H9 (cell line): ENCODE measurements at regions not wholly inside any gene's neighbourhood (a gene's known extent, or its start where the extent isn't known, plus 50 kb on each side); places are given as distances from the start of the nearest gene placed in this dataset.

Experiments used
- DNase-seq: peaks from one replicate; pipeline ENCODE4 v3.0.0-alpha.2; 2017
- H2AFZ ChIP-seq: one replicate; pipeline ENCODE4 v1.6.1; 2013; ENCODE audit warnings: mild to moderate bottlenecking, low read length, control low read depth, moderate library complexity
- H2AK5ac ChIP-seq: 2 replicates; pipeline ENCODE4 v1.6.1; 2013; ENCODE audit warnings: low read length, control low read depth, mixed read lengths; ENCODE audit not compliant: insufficient read length
- H2BK120ac ChIP-seq: one replicate; pipeline ENCODE4 v1.6.1; 2013; ENCODE audit warnings: low read depth, mild to moderate bottlenecking, low read length, control low read depth, inconsistent platforms; ENCODE audit not compliant: poor library complexity, severe bottlenecking
- H2BK12ac ChIP-seq: 2 replicates; pipeline ENCODE4 v1.6.1; 2013; ENCODE audit warnings: low read length, control low read depth, mixed read lengths, low read depth; ENCODE audit not compliant: insufficient read length
- H2BK15ac ChIP-seq: 2 replicates; pipeline ENCODE4 v1.6.1; 2013; ENCODE audit warnings: low read depth, low read length, control low read depth
- H2BK20ac ChIP-seq: one replicate; pipeline ENCODE4 v1.6.1; 2013; ENCODE audit warnings: low read depth, mild to moderate bottlenecking, low read length, control low read depth, inconsistent platforms; ENCODE audit not compliant: poor library complexity, severe bottlenecking
- H2BK5ac ChIP-seq: 2 replicates; pipeline ENCODE4 v1.6.1; 2013; ENCODE audit warnings: low read length, control low read depth, mixed read lengths; ENCODE audit not compliant: insufficient read length
- H3K14ac ChIP-seq: 2 replicates; pipeline ENCODE4 v1.6.1; 2013; ENCODE audit warnings: low read length, control low read depth; ENCODE audit not compliant: insufficient read depth
- H3K18ac ChIP-seq: 2 replicates; pipeline ENCODE4 v1.6.1; 2013; ENCODE audit warnings: low read depth, mild to moderate bottlenecking, mixed read lengths, low read length, control low read depth; ENCODE audit not compliant: insufficient read length
- H3K23ac ChIP-seq: 2 replicates; pipeline ENCODE4 v1.6.1; 2013; ENCODE audit warnings: low read length, control low read depth, mixed read lengths, low read depth; ENCODE audit not compliant: insufficient read length
- H3K23me2 ChIP-seq: 2 replicates; pipeline ENCODE4 v1.6.1; 2013; ENCODE audit warnings: low read depth, mild to moderate bottlenecking, mixed read lengths, low read length, control low read depth; ENCODE audit not compliant: insufficient read length, poor library complexity, severe bottlenecking
- H3K27ac ChIP-seq: 2 replicates; pipeline ENCODE4 v1.5.1; 2013; ENCODE audit warnings: low read length, control low read depth, mixed read lengths, low read depth; ENCODE audit not compliant: insufficient read length
- H3K27me3 ChIP-seq: 2 replicates; pipeline ENCODE4 v1.6.1; 2013; ENCODE audit warnings: low read length, control low read depth, inconsistent platforms; ENCODE audit not compliant: insufficient read depth
- H3K4ac ChIP-seq: 2 replicates; pipeline ENCODE4 v1.6.1; 2013; ENCODE audit warnings: low read depth, mild to moderate bottlenecking, control low read depth, inconsistent platforms, low read length, moderate library complexity
- H3K4me1 ChIP-seq: 2 replicates; pipeline ENCODE4 v1.6.1; 2013; ENCODE audit warnings: low read length, control low read depth, inconsistent platforms; ENCODE audit not compliant: insufficient read depth
- H3K4me2 ChIP-seq: 2 replicates; pipeline ENCODE4 v1.6.1; 2013; ENCODE audit warnings: low read length, control low read depth, mixed read lengths; ENCODE audit not compliant: insufficient read length, insufficient read depth
- H3K56ac ChIP-seq: 2 replicates; pipeline ENCODE4 v1.6.1; 2013; ENCODE audit warnings: low read depth, mild to moderate bottlenecking, mixed read lengths, low read length, control low read depth; ENCODE audit not compliant: insufficient read length
- H3K79me1 ChIP-seq: 2 replicates; pipeline ENCODE4 v1.6.1; 2013; ENCODE audit warnings: low read depth, mild to moderate bottlenecking, moderate library complexity, low read length, control low read depth, inconsistent platforms; ENCODE audit not compliant: insufficient read depth, poor library complexity, severe bottlenecking
- H3K79me2 ChIP-seq: 2 replicates; pipeline ENCODE4 v1.6.1; 2013; ENCODE audit warnings: low read length, control low read depth, inconsistent platforms; ENCODE audit not compliant: insufficient read depth
- H3K9ac ChIP-seq: 2 replicates; pipeline ENCODE4 v1.6.1; 2013; ENCODE audit warnings: low read length, control low read depth, mixed read lengths; ENCODE audit not compliant: insufficient read length; ENCODE audit errors: extremely low read depth
- H3K9me3 ChIP-seq: one replicate; pipeline ENCODE4 v1.6.1; 2013; ENCODE audit warnings: low read depth, low read length, inconsistent platforms; ENCODE audit not compliant: control insufficient read depth
- H3T11ph ChIP-seq: one replicate; pipeline ENCODE4 v1.6.1; 2013; ENCODE audit warnings: mild to moderate bottlenecking, low read length, control low read depth, inconsistent platforms
- H4K20me1 ChIP-seq: one replicate; pipeline ENCODE4 v1.6.1; 2013; ENCODE audit not compliant: control insufficient read depth, insufficient read length, insufficient read depth
- H4K5ac ChIP-seq: 2 replicates; pipeline ENCODE4 v1.6.1; 2013; ENCODE audit warnings: low read depth, mild to moderate bottlenecking, mixed read lengths, low read length, control low read depth; ENCODE audit not compliant: insufficient read length
- H4K8ac ChIP-seq: replicated peaks from 2 replicates; pipeline ENCODE4 v1.6.1; 2013; ENCODE audit warnings: low read length, control low read depth, mixed read lengths, low read depth; ENCODE audit not compliant: insufficient read length
- H4K91ac ChIP-seq: 2 replicates; pipeline ENCODE4 v1.6.1; 2013; ENCODE audit warnings: low read depth, mild to moderate bottlenecking, moderate library complexity, mixed read lengths, low read length, control low read depth; ENCODE audit not compliant: insufficient read length
- H3K27ac Mint-ChIP-seq, 3 experiments: 2 replicates in 2 of 3; 3 replicates in 1 of 3; pipeline ENCODE4 v1.8.0; 2020 to 2021; ENCODE audit warnings: mixed read lengths in 3 of 3, mild to moderate bottlenecking in 1 of 3, moderate library complexity in 1 of 3
- H3K27me3 Mint-ChIP-seq: 2 replicates; pipeline ENCODE4 v1.8.0; 2021; ENCODE audit warnings: low read depth, mild to moderate bottlenecking, moderate library complexity, mixed read lengths
- H3K36me3 Mint-ChIP-seq, 3 experiments: 2 replicates in 2 of 3; 3 replicates in 1 of 3; pipeline ENCODE4 v1.8.0; 2020 to 2021; ENCODE audit warnings: low read depth in 3 of 3, mixed read lengths in 3 of 3; ENCODE audit not compliant: insufficient read depth in 1 of 3
- H3K4me1 Mint-ChIP-seq, 2 experiments: 2 replicates each; pipeline ENCODE4 v1.8.0; 2020; ENCODE audit warnings: mixed read lengths in 2 of 2
- H3K4me3 Mint-ChIP-seq, 2 experiments: 2 replicates in 1 of 2; 3 replicates in 1 of 2; pipeline ENCODE4 v1.8.0; 2020 to 2021; ENCODE audit warnings: mild to moderate bottlenecking in 2 of 2, mixed read lengths in 2 of 2, moderate library complexity in 1 of 2
- H3K9me3 Mint-ChIP-seq, 2 experiments: 2 replicates in 1 of 2; 3 replicates in 1 of 2; pipeline ENCODE4 v1.8.0; 2020; ENCODE audit warnings: mild to moderate bottlenecking in 2 of 2, mixed read lengths in 2 of 2, moderate library complexity in 1 of 2
- CTCF ChIP-seq: fragments of 200-600 bp; sonication (generic); conservative IDR thresholded peaks from 3 replicates; pipeline ENCODE4 v1.8.0; 2021; ENCODE audit warnings: antibody characterized with exemption, mild to moderate bottlenecking
- WGBS: extraction: QIAGEN DNeasy Blood & Tissue Kit; methylation state at CpG from one replicate; pipeline ENCODE4 v1.1.7; 2013; ENCODE audit warnings: missing lambda C conversion rate, low lambda C conversion rate, mixed read lengths; ENCODE audit not compliant: insufficient read length; ENCODE audit errors: extremely low coverage; 5-methylcytosine and 5-hydroxymethylcytosine counted together

- Histone ChIP-seq H2BK15ac (no peak overlapping the region), H3K27ac (no peak overlapping the region), H2BK120ac (no peak overlapping the region), H3K79me1 (no peaks in the 10 kb centered on the region), H4K91ac (no peak overlapping the region), H3K9ac (peak overlapping the region; percentile 25), H2AFZ (no peak overlapping the region), H3K79me2 (no peaks in the 10 kb centered on the region), H2BK5ac (no peak overlapping the region), H4K20me1 (no peaks in the 10 kb centered on the region), H3K4ac (no peak overlapping the region), H2BK12ac (no peak overlapping the region), H3K4me2 (no peak overlapping the region), H4K5ac (no peak overlapping the region), H2AK5ac (no peak overlapping the region), H3T11ph (no peak overlapping the region), H3K23ac (no peak overlapping the region), H4K8ac (no peak overlapping the region), H3K4me1 (no peaks in the 10 kb centered on the region; the same call in 1 of the 2 replicates), H3K9me3 (no peaks in the 10 kb centered on the region), H3K14ac (peak overlapping the region; percentile 78; the same call in 1 of the 2 replicates), H3K23me2 (no peaks in the 10 kb centered on the region), H3K27me3 (no peaks in the 10 kb centered on the region), H3K18ac (no peak overlapping the region), H2BK20ac (no peak overlapping the region), H3K56ac (no peak overlapping the region)
- Mint-ChIP-seq H3K4me3 (no peak overlapping the region), H3K27ac (0 out of 7 replicates have a peak overlapping the region, but pooled peaks of 1 of the 3 experiments have one; percentile 13), H3K4me1 (peaks cover 7 to 15% of the 10 kb centered on the region in 2 experiments), H3K9me3 (peaks cover 11 to 15% of the 10 kb centered on the region in 2 experiments; a peak in 4 of 5 replicates), H3K27me3 (no peaks in the 10 kb centered on the region), H3K36me3 (peaks cover 5 to 21% (median 8%) of the 10 kb centered on the region in 3 experiments)
- no CpG with 5 or more reads among the region's 7 CpGs for WGBS
- TF ChIP-seq CTCF = no peak
- DNase-seq = no peak
Observed at GRCh38 chr9:2267181-2267745, 252.1 kb downstream of the SMARCA2 start.
